Memory B cell (primary cell): ENCODE measurements at regions not wholly inside any gene's neighbourhood (a gene's known extent, or its start where the extent isn't known, plus 50 kb on each side); places are given as distances from the start of the nearest gene placed in this dataset.

Experiments used
- ATAC-seq: fragments of 150-1000 bp; cut with Tn5 transposase; 2 replicates; pipeline ENCODE4 v1.10.0; 2021; ENCODE audit warnings: low read depth, mild to moderate bottlenecking, moderate library complexity
- DNase-seq, 2 donors: peaks; one replicate each; pipeline ENCODE4 v3.0.0; 2022; ENCODE audit warnings: low spot score in 2 of 2
- H3K27ac Mint-ChIP-seq: one replicate; pipeline ENCODE4 v1.8.0; 2022; ENCODE audit warnings: mild to moderate bottlenecking, moderate library complexity, mixed read lengths
- H3K27me3 Mint-ChIP-seq: one replicate; pipeline ENCODE4 v1.8.0; 2022; ENCODE audit warnings: mixed read lengths
- H3K36me3 Mint-ChIP-seq: one replicate; pipeline ENCODE4 v1.8.0; 2022; ENCODE audit warnings: mild to moderate bottlenecking, mixed read lengths
- H3K4me1 Mint-ChIP-seq: one replicate; pipeline ENCODE4 v1.8.0; 2022; ENCODE audit warnings: mixed read lengths
- H3K4me3 Mint-ChIP-seq: one replicate; pipeline ENCODE4 v1.8.0; 2022; ENCODE audit warnings: mild to moderate bottlenecking, moderate library complexity, mixed read lengths
- H3K9me3 Mint-ChIP-seq: one replicate; pipeline ENCODE4 v1.8.0; 2022; ENCODE audit warnings: mixed read lengths

DNA sequence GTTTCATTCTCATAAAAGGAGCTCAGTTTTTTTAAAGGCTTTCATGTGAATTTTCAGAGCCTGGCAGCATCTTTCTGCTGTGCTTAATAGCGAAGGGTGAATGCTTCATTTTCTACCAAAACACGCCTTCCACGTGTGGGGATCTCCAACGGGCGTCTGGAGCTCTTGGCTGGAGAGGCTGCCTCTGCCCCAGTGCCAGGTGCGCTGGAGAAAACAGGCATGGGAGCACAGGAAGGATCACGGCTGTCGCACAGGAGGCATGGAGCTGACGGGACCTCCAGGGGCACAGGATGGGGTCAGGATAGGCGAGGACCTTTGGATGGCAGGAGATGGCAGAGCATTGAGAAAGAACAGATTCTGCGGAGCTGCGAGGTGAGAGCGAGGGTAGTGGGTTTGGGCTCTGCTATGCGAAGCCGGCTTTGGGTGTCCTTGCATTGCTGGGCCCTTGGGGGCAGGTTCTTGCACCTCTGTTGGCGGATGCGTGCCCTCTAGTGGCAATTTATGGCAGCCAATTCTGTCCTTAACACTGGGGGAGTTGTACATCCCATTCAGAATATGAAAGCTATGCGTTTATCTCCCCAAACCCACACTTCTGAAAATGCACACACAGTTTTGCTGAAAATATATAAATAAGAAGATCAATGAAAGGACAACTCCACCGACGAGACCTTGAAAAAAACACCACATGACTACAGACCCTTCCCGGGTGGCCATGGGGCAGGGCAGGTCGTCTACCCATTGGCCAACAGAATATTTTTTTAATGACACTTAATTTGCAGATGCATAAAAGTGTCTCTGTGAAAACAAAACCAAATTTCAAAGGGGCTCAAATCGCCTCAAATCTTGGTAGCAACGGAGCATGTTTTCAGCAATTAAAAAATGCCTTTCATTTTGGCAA, 90.4 kb upstream of the SLC35G4 start:
- H3K4me1 Mint-ChIP-seq: peaks cover 3% of the 10 kb centered on the region
- peaks cover 3% of the 10 kb centered on the region for H3K9me3 Mint-ChIP-seq
- no peak for DNase-seq
- H3K27ac Mint-ChIP-seq: no peak overlapping the region
- H3K4me3 Mint-ChIP-seq: no peak overlapping the region
- peaks cover 8% of the 10 kb centered on the region for H3K27me3 Mint-ChIP-seq
- no peaks in the 10 kb centered on the region for H3K36me3 Mint-ChIP-seq
- peak; percentile 52 for ATAC-seq

DNA sequence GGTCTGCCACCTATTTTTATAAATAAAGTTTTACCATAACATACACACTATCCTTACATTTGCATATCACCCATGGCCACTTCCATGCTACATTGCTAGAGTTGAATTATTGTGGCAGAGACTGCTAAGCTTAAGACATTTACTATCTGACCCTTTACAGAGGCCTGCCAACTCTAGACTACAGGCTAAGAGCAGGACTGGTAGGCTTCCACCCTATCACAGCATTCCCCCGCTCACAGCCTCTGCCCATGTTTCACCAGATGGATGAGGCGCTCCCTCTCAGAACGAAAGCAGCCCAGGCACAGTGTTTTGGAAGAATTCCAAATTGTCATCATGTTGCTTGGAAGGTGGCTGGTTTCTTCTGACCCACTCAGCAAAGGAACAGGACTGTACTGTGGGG, 91.7 kb upstream of the SLC35G4 start:
- H3K9me3 Mint-ChIP-seq: peaks cover 3% of the 10 kb centered on the region
- peaks cover 3% of the 10 kb centered on the region for H3K4me1 Mint-ChIP-seq
- H3K27me3 Mint-ChIP-seq: peaks cover 1% of the 10 kb centered on the region
- DNase-seq: no peak
- no peak overlapping the region for H3K4me3 Mint-ChIP-seq
- no peak overlapping the region for H3K27ac Mint-ChIP-seq
- ATAC-seq: no peak
- no peaks in the 10 kb centered on the region for H3K36me3 Mint-ChIP-seq

DNA sequence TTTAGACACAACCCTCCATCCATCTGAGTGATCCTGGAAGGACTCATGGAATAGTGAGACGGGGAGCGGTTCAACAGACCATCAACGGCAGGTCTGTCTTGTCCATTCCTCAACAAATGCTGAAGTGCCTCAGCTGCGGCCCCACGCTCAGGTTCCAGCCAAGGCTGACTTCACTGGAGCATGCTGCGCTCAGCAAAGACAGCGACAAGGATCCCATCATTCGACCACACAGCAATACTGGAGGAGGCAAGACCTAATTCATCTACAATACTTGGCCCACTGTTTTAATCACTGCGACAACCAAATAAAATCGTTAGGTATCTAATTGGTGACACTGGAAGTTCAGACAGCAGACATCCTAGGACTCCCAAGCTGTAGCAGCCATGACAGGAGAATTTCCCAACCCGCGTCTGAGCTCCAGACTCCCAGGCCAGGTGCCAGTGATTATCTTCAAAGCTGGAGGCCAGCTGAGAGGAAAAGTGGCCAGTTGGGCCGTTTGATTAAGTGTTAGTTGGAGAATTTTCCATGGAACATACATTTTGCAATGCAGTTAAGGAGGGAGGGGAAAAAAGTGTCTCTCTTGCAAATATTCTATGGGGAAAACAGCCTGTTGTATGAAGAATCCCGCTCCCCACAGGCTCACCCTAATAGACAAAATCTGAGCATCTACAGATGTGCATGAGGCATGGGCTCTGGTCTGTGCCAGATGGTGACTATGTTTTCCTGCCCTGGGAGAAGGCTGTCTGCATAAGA, 92.5 kb upstream of the SLC35G4 start:
- Mint-ChIP-seq H3K36me3 (no peaks in the 10 kb centered on the region), H3K4me1 (peaks cover 4% of the 10 kb centered on the region), H3K4me3 (no peak overlapping the region), H3K27ac (no peak overlapping the region), H3K9me3 (peaks cover 3% of the 10 kb centered on the region), H3K27me3 (peaks cover 1% of the 10 kb centered on the region)
- no peak for ATAC-seq
- DNase-seq: no peak

DNA sequence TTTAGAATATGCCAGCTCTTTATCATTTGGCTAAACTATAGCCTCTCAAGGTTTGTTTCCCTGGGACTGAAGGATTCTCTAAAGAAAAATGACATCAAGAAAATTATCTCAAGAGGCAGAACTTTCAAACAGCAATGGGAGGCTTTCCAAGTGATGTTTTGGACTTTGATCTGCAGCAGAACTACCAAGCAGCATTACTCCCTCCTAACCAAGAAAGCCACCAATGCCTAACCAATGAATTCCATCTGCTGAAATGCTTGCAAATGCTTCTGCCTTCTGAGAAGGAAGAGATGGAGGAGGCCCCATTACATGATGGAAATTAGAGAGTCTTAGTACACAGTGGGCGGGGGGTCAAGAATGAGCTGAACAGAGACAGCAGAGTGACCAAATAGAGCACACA, 95.1 kb upstream of the SLC35G4 start:
- peaks cover 1% of the 10 kb centered on the region for H3K9me3 Mint-ChIP-seq
- DNase-seq (no peak), ATAC-seq (no peak)
- no peak overlapping the region for H3K4me3 Mint-ChIP-seq
- H3K27ac Mint-ChIP-seq: no peak overlapping the region
- H3K4me1 Mint-ChIP-seq: peaks cover 10% of the 10 kb centered on the region
- H3K27me3 Mint-ChIP-seq: peaks cover 1% of the 10 kb centered on the region
- H3K36me3 Mint-ChIP-seq: no peaks in the 10 kb centered on the region

DNA sequence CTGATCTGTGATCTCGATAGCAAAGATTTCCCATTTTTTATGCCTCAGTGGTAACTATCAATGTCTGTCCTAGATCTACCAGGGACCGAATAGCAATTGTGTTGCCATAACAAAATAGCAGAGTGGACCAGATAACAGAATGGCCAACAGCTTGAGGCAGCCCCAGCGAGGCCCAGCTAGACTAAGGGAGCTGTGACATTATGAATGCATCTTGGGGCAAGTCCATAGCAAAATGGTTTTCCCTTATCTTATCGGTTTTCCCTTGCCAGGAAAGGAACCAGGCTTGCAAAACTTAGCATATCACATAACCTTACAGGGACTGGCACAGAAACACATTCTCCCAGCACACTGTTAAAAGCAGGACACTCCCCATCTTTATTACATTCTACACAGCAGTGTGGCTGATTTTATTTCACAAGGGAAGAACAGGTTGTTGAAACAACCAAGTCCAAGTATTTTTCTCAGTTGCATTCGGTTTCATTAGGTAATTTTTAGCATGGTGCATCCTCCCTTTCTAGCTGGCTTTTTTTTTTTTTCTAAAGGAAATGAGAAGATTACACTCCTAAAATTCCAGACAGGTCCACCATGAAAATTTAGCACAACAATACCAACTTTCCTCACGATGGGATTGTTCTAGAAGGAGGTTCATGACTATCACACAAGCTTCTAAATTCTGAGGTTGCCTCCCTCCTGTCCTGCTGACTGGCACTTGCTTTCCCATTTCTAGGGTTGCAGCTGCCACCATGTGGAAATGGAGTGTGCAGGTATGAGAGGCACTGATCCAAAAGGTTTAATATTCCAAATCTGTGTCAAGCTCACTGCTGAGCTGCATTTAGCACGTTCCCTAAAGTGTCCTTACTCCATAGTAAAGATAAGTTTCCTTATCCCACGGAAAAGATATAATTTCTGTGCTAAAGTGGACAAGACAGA, 97.0 kb upstream of the SLC35G4 start:
- no peaks in the 10 kb centered on the region for H3K36me3 Mint-ChIP-seq
- H3K9me3 Mint-ChIP-seq: peaks cover 1% of the 10 kb centered on the region

DNA sequence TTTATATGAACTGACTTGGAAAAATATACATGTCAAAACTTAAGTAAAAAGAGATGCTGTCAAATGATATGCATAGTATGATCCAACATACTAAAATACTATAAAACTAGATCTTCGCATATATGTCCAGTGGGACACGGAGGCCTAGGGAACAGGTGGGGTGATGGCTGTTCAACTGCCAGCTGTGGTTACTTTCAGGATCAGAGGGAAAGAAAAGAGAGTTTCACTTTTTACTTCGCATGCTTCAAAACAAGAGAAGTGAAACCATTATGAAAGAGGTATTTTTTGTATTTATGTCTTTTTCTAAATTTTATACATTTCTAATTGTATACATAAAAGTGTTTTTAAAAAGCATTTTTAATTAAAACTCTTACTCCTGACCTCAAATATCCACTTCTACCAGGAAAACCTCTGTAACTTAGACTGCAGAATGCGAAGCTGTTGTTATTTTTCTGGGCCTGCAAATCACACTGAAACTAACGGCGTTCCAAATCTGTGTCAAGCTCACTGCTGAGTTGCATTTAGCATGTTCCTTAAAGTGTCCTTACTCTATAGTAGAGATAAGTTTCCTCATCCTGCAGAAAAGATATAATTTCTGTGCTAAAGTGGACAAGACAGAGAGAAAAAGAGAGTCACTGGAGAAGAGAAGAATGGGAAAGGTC, 97.8 kb upstream of the SLC35G4 start:
- ATAC-seq: no peak
- Mint-ChIP-seq H3K36me3 (no peaks in the 10 kb centered on the region), H3K4me1 (peaks cover 7% of the 10 kb centered on the region), H3K27ac (peak overlapping the region; percentile 66), H3K4me3 (peak overlapping the region; percentile 68), H3K9me3 (peaks cover 1% of the 10 kb centered on the region), H3K27me3 (peaks cover 1% of the 10 kb centered on the region)
- no peak for DNase-seq

More for the DNA sequence above, 97.0 kb upstream of the SLC35G4 start:
- ATAC-seq (no peak), DNase-seq (no peak)
- Mint-ChIP-seq H3K27me3 (peaks cover 1% of the 10 kb centered on the region), H3K4me1 (peaks cover 7% of the 10 kb centered on the region), H3K4me3 (no peak overlapping the region), H3K27ac (peak overlapping the region; percentile 66)

DNA sequence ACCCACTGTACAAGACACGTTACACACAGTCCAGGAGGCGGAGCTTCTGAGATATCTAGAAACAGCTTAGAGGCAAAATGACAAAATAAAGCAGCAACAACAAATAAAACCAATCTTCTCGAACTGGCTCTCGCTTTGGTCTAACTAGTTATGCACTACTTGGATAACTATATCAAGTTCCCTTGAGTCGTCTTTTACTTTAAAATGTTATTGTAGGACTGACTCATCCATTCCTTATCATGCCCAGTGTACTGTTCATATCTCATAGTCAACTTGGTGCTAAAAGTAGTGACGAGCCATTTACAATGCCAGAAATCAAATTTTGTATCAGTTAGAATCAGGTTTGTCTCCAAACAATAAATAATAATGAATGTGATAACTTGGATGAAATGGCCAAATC, 102.5 kb upstream of the SLC35G4 start:
- DNase-seq: no peak
- no peaks in the 10 kb centered on the region for H3K36me3 Mint-ChIP-seq

DNA sequence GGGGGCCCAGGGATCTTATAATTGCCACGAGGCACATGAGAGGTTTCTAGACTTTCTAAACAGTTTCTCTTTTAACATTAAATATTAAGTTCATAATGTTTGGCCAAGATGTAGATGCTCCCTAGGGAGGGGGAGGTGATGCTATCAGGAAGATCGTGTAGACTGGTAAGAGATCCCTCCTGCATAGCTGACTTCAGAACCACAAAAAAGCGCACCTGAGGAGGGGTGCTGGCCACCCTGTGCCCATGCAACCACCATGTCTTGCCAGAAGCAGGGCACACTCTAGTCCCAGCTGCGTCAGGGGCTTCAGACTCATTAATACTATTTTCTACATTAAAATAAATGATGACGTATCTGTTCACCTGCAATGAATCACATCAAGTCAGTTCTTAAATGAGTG, 103.4 kb upstream of the SLC35G4 start:
- H3K36me3 Mint-ChIP-seq: no peaks in the 10 kb centered on the region
- no peak overlapping the region for H3K27ac Mint-ChIP-seq
- DNase-seq (no peak), ATAC-seq (no peak)
- H3K9me3 Mint-ChIP-seq: no peaks in the 10 kb centered on the region
- no peaks in the 10 kb centered on the region for H3K27me3 Mint-ChIP-seq
- no peaks in the 10 kb centered on the region for H3K4me1 Mint-ChIP-seq
- no peak overlapping the region for H3K4me3 Mint-ChIP-seq

More for the DNA sequence above, 102.5 kb upstream of the SLC35G4 start:
- Mint-ChIP-seq H3K4me3 (no peak overlapping the region), H3K27me3 (no peaks in the 10 kb centered on the region), H3K9me3 (no peaks in the 10 kb centered on the region), H3K4me1 (peaks cover 5% of the 10 kb centered on the region), H3K27ac (no peak overlapping the region)
- no peak for ATAC-seq

DNA sequence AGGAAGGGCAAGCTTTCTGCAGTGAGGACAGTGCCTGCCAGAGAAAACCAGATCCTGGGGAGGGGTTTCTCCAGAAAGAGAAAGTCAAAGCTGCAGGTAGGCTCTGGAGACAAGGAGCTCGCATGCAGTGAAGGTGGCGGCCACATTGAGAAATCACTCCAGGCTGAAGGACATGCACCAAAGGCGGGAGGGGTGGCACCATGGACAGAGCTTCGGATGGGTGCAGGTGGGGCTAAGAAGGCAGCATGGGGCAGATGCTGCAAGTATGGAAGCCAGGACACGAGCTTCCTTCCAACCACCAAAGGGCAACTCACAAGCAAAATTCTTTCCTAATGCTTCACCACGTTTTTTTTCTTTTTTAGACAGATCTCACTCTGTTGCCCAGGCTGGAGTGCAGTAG, 104.4 kb upstream of the SLC35G4 start:
- Mint-ChIP-seq H3K27ac (no peak overlapping the region), H3K9me3 (no peaks in the 10 kb centered on the region), H3K36me3 (no peaks in the 10 kb centered on the region), H3K4me3 (no peak overlapping the region), H3K4me1 (no peaks in the 10 kb centered on the region), H3K27me3 (peaks cover under 1% of the 10 kb centered on the region)
- ATAC-seq (no peak), DNase-seq (no peak)

DNA sequence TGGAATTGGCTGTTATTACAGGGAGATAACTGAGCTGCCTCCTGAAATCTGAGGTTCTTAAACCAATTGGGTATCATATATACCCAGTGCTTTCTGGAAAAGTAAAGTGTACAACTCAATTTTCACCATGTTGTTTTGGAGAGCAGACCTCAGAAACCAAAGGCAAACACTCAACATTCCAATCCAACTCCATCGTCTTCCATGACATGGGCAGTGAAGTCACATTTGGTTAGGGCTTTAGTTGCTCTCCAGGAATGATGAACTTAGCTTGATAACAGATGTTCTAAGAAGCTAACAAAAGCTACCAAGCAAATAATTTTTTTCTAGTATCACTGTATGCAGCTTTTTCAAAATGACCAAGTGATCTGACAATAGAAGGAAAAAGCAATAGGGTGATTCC, 107.0 kb upstream of the SLC35G4 start:
- no peak for ATAC-seq
- Mint-ChIP-seq H3K4me3 (no peak overlapping the region), H3K9me3 (no peaks in the 10 kb centered on the region), H3K36me3 (no peaks in the 10 kb centered on the region), H3K27me3 (peaks cover 7% of the 10 kb centered on the region), H3K27ac (no peak overlapping the region), H3K4me1 (no peaks in the 10 kb centered on the region)
- no peak for DNase-seq

DNA sequence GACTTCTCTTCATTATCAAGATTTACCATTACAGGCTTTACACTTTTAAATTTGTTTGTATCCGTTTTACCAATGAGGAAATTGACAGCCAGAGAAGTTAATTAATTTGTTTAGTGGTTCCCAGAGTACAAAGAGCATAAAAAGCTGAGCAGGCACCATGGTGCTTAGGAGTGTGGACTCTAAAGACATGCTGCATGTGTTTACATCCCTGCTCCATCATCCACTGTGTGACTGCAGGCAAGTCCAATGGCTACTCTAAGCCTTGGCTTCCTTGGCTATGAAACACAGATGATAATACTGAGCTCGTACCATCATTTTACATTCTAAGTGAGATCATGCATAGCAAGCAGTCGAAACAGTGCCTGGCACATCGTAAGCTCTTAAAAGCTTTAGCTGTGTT, 108.0 kb upstream of the SLC35G4 start:
- Mint-ChIP-seq H3K27me3 (peaks cover 7% of the 10 kb centered on the region), H3K27ac (no peak overlapping the region), H3K4me3 (no peak overlapping the region), H3K4me1 (no peaks in the 10 kb centered on the region), H3K36me3 (no peaks in the 10 kb centered on the region), H3K9me3 (no peaks in the 10 kb centered on the region)
- no peak for ATAC-seq
- DNase-seq: no peak

DNA sequence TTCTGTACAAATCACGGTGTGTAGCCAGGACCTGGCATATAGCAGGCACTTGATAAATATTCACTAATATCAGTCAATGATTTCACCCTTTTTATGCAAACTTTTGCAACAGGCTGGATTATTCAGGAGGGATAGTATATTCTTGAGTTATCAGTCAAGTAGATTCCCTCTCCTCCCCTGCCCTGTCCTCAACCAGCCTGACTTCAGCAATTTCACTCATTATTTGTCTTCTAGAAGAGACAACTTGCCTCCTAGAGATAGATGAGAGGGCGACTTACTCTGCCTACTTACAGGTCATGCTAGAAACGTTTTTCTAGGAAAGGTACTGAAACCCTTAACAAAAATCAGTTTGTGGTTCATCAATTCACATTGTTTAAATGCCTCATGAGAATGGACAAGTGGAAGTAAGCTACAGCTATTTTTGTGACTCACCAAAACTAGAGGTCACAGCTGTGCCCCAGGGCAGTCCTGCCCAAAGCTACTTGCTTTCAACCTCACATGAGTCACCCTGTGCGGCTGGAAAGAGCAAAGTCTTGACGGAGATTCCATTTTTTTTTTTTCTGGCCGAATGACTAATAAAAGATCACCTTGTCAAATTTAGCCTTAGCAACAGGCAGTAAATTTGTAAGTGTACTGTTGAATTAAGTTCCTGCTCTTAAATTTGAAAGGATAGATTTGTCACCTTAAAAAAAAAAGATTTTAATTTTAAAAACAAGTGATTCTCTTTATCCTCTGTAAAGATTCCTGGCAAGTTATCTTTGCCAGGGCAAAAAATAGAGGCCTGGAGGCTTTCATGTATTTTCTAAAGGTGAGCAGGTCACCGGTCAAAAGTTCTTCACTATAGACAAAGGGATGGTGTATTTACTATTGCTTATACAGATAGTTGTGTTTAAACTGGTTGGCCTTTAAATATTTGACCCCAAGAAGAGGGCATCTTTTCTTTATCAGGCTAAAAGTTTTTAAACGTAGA, 109.0 kb upstream of the SLC35G4 start:
- Mint-ChIP-seq H3K27me3 (peaks cover 7% of the 10 kb centered on the region), H3K4me1 (no peaks in the 10 kb centered on the region), H3K9me3 (no peaks in the 10 kb centered on the region), H3K4me3 (no peak overlapping the region), H3K36me3 (no peaks in the 10 kb centered on the region), H3K27ac (no peak overlapping the region)
- no peak for ATAC-seq
- no peak for DNase-seq
